ENCODE measurements at regions not wholly inside any gene's neighbourhood (a gene's known extent, or its start where the extent isn't known, plus 50 kb on each side); places are given as distances from the start of the nearest gene placed in this dataset.

DNA sequence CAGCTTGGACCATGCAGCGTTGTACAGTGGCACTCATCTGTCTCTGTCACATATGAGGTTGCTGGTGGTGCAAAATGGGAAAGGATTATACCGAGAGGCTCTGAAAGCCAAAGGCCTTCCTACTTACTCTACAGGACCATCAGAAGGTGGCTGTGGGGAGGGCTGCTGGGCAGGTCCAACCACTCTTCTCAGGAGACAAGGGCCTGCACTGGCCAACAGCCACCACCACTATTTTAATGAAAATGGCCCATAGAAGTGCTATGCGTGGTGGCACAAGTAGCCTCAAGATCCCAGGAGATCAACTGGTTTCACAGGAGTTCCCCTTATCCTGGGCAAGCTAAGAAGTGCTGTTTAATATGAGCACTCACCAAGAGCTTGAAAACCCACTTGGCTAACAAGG is 52.3 kb downstream of the MRPL57 start:
- ATAC-seq, result no peak
- no peak for TF ChIP-seq ISL1 (CRISPR knock-in tag; IDR thresholded peaks at IDR 0.05)
- no peak for TF ChIP-seq ZNF70 (CRISPR knock-in tag; IDR thresholded peaks at IDR 0.05)
- TF ChIP-seq CREB5 (CRISPR knock-in tag; IDR thresholded peaks at IDR 0.05; ENCODE audit: low read depth), result no peak
- TF ChIP-seq PATZ1 (CRISPR knock-in tag; IDR thresholded peaks at IDR 0.05; ENCODE audit: borderline replicate concordance), result no peak
- no peak for TF ChIP-seq ZFP3 (CRISPR knock-in tag; IDR thresholded peaks at IDR 0.05)

- no peak for ATAC-seq
- no peak for TF ChIP-seq RARB (CRISPR knock-in tag; IDR thresholded peaks at IDR 0.05)
- no peak for TF ChIP-seq ZNF70 (CRISPR knock-in tag; IDR thresholded peaks at IDR 0.05)
- TF ChIP-seq PATZ1 (CRISPR knock-in tag; IDR thresholded peaks at IDR 0.05; ENCODE audit: borderline replicate concordance), result no peak
- TF ChIP-seq CREB5 (CRISPR knock-in tag; IDR thresholded peaks at IDR 0.05; ENCODE audit: low read depth), result no peak
- TF ChIP-seq TSHZ2 (CRISPR knock-in tag; IDR thresholded peaks at IDR 0.05), result no peak
- no peak for TF ChIP-seq ZNF565 (CRISPR knock-in tag; conservative IDR thresholded peaks at IDR 0.05; ENCODE audit: low read depth)
- TF ChIP-seq BACH2 (CRISPR knock-in tag; IDR thresholded peaks at IDR 0.05; ENCODE audit: borderline replicate concordance), result no peak
- no peak for TF ChIP-seq TOX (CRISPR knock-in tag; IDR thresholded peaks at IDR 0.05; ENCODE audit: borderline replicate concordance)
- TF ChIP-seq ZC3H10 (CRISPR knock-in tag; IDR thresholded peaks at IDR 0.05), result no peak
- no peak for TF ChIP-seq OSR1 (CRISPR knock-in tag; IDR thresholded peaks at IDR 0.05)
- TF ChIP-seq ISL1 (CRISPR knock-in tag; IDR thresholded peaks at IDR 0.05), result no peak
- TF ChIP-seq CSDC2 (CRISPR knock-in tag; IDR thresholded peaks at IDR 0.05), result no peak
- TF ChIP-seq SNAI2 (CRISPR knock-in tag; IDR thresholded peaks at IDR 0.05), result no peak
- no peak for TF ChIP-seq POU6F1 (CRISPR knock-in tag; IDR thresholded peaks at IDR 0.05; ENCODE audit: borderline replicate concordance, low read depth)
Measured at GRCh38 chr13:21229241-21230024, 53.0 kb downstream of the MRPL57 start.

GRCh38 chr13:21230516-21230915 is 54.1 kb downstream of the MRPL57 start:
- no peak for ATAC-seq
- TF ChIP-seq PPARA (CRISPR knock-in tag; IDR thresholded peaks at IDR 0.05; ENCODE audit: borderline replicate concordance) (no peak), ZFP3 (CRISPR knock-in tag; IDR thresholded peaks at IDR 0.05) (no peak), TCF4 (CRISPR knock-in tag; IDR thresholded peaks at IDR 0.05; ENCODE audit: borderline replicate concordance) (no peak), ZC3H10 (CRISPR knock-in tag; IDR thresholded peaks at IDR 0.05) (no peak), CREB5 (CRISPR knock-in tag; IDR thresholded peaks at IDR 0.05; ENCODE audit: low read depth) (no peak), CSRNP3 (CRISPR knock-in tag; IDR thresholded peaks at IDR 0.05) (no peak), ZNF8 (CRISPR knock-in tag; IDR thresholded peaks at IDR 0.05) (no peak), SNAI2 (CRISPR knock-in tag; IDR thresholded peaks at IDR 0.05) (no peak), BACH2 (CRISPR knock-in tag; IDR thresholded peaks at IDR 0.05; ENCODE audit: borderline replicate concordance) (no peak), CSDC2 (CRISPR knock-in tag; IDR thresholded peaks at IDR 0.05) (no peak), ARNTL (CRISPR knock-in tag; IDR thresholded peaks at IDR 0.05; ENCODE audit: borderline replicate concordance, low read depth) (no peak), RARB (CRISPR knock-in tag; IDR thresholded peaks at IDR 0.05) (no peak)
